Uterus (tissue), 3 donors: ENCODE measurements at regions not wholly inside any gene's neighbourhood (a gene's known extent, or its start where the extent isn't known, plus 50 kb on each side); places are given as distances from the start of the nearest gene placed in this dataset.

Experiments used
- DNase-seq, 2 donors: peaks; one replicate each; pipeline ENCODE4 v3.0.0-alpha.2; 2019 to 2020
- H3K27ac ChIP-seq, 2 donors: fragments of 200-600 bp; sonication (generic); 1 replicate in 1 of 2; 2 replicates in 1 of 2; pipeline ENCODE4 v1.5.1; 2016 to 2018
- H3K27me3 ChIP-seq, 2 donors: fragments of 200-600 bp; sonication (generic); one replicate each; pipeline ENCODE4 v1.5.1; 2018 to 2019; ENCODE audit warnings: control low read depth in 1 of 2
- H3K36me3 ChIP-seq, 2 donors: fragments of 200-600 bp; sonication (generic); one replicate each; pipeline ENCODE4 v1.5.1; 2019; ENCODE audit warnings: control low read depth in 1 of 2
- H3K4me1 ChIP-seq, 2 donors: fragments of 200-600 bp; sonication (generic); one replicate each; pipeline ENCODE4 v1.5.1; 2018 to 2019; ENCODE audit warnings: control low read depth in 1 of 2
- H3K4me3 ChIP-seq, 2 donors: fragments of 200-600 bp; sonication (generic); 1 replicate in 1 of 2; 2 replicates in 1 of 2; pipeline ENCODE4 v1.5.1; 2018 to 2019; ENCODE audit warnings: mild to moderate bottlenecking in 1 of 2
- H3K9me3 ChIP-seq, 2 donors: fragments of 200-600 bp; sonication (generic); one replicate each; pipeline ENCODE4 v1.5.1; 2019; ENCODE audit warnings: control low read depth in 1 of 2
- POLR2A ChIP-seq, 2 donors: fragments of 450-650 bp; IDR thresholded peaks; one replicate each; pipeline ENCODE4 v1.6.1; 2016; ENCODE audit warnings: antibody characterized with exemption in 2 of 2, mild to moderate bottlenecking in 1 of 2, moderate library complexity in 1 of 2
- intact Hi-C: fragments of 100-400 bp; cut with DNase I; formaldehyde crosslinking; loops from one replicate; pipeline ENCODE4 v1.15.1; 2023; ENCODE audit warnings: low total_unique reads
- TF ChIP-seq, protein P1 (sequence below), 4 experiments: fragments of 200-600 bp in 2 of 4; fragments of 450-650 bp in 2 of 4; sonication (generic) in 2 of 4; IDR thresholded peaks; one replicate each; pipeline ENCODE4 v1.5.1; 2016 to 2019; ENCODE audit warnings: antibody characterized with exemption in 4 of 4, mild to moderate bottlenecking in 2 of 4, moderate library complexity in 1 of 4
- donor health status: DM: yes; HTN: yes; CAD: no.

DNA sequence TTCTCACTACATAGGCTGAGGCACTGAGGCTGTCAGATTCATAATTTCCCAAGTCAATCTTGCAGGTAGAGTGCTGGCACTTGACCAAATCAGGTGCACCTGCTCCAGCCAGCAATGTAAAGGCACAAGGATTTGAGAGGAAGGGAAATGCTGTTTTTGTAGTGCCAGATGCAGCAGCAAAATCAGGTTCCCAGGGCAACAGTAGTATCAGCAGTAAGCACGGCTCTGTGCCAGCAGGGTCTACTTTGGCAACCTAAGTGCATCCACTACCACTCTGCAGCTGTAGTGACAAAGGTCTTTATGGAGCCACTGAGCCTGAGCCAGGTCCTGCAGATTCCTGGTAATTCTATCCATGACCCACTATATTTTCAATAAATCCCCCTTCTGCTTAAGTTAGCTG, 329.5 kb downstream of the TPBG start:
- intact Hi-C loops = no loop called here
- Histone ChIP-seq H3K9me3 (no peaks in the 10 kb centered on the region), H3K36me3 (no peaks in the 10 kb centered on the region), H3K27ac (no peak overlapping the region), H3K27me3 (no peaks in the 10 kb centered on the region), H3K4me1 (no peaks in the 10 kb centered on the region), H3K4me3 (no peak overlapping the region)
- TF ChIP-seq, protein P1, sequence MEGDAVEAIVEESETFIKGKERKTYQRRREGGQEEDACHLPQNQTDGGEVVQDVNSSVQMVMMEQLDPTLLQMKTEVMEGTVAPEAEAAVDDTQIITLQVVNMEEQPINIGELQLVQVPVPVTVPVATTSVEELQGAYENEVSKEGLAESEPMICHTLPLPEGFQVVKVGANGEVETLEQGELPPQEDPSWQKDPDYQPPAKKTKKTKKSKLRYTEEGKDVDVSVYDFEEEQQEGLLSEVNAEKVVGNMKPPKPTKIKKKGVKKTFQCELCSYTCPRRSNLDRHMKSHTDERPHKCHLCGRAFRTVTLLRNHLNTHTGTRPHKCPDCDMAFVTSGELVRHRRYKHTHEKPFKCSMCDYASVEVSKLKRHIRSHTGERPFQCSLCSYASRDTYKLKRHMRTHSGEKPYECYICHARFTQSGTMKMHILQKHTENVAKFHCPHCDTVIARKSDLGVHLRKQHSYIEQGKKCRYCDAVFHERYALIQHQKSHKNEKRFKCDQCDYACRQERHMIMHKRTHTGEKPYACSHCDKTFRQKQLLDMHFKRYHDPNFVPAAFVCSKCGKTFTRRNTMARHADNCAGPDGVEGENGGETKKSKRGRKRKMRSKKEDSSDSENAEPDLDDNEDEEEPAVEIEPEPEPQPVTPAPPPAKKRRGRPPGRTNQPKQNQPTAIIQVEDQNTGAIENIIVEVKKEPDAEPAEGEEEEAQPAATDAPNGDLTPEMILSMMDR (IDR thresholded peaks at IDR 0.05) = no peak
- TF ChIP-seq POLR2A (IDR thresholded peaks at IDR 0.05) = no peak
- no peak for DNase-seq

DNA sequence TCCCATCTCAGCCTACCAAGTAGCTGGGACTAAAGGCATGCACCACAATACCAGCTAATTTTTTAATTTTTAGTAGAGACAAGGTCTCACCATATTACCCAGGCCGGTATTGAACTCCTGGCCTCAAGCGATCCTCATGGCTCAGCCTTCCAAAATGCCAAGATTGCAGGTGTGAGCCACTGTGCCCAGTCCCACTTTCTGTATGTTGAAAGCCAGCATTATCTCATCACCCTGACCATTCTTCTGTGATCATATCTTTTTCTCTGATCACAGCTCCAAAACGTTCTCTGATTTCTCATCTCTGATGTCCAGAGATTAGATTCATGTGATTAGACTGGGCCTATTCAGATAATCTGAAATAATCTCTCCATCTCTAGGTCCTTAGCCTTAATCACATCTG, 337.7 kb downstream of the TPBG start:
- H3K4me3 ChIP-seq = no peak overlapping the region
- intact Hi-C loops = no loop called here
- no peak for TF ChIP-seq POLR2A (IDR thresholded peaks at IDR 0.05)
- TF ChIP-seq, protein P1 (IDR thresholded peaks at IDR 0.05) = no peak
- no peaks in the 10 kb centered on the region for H3K9me3 ChIP-seq
- H3K27me3 ChIP-seq = no peaks in the 10 kb centered on the region
- no peaks in the 10 kb centered on the region for H3K4me1 ChIP-seq
- H3K27ac ChIP-seq = no peak overlapping the region
- DNase-seq = no peak
- no peaks in the 10 kb centered on the region for H3K36me3 ChIP-seq

DNA sequence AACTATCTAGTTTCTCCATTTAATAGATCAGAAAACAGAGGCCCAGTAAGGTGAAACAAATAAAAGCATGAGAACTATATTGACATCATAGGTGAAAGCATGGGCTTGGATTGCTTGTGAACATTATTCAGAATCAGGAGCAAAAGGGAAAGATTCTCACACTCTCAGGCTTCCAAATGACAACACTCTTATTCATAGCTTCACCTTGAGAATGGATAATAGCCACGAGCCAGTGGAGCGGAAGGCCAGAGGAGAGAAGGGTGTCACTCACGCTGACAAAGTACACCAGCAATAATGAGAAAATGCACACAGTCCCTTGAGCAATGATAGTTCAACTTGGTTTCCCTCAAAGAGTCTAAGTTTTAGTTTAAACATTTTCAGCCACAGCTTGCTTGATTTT, 339.0 kb downstream of the TPBG start:
- H3K4me1 ChIP-seq = no peaks in the 10 kb centered on the region
- TF ChIP-seq POLR2A (IDR thresholded peaks at IDR 0.05) = no peak
- TF ChIP-seq, protein P1 (IDR thresholded peaks at IDR 0.05) = no peak
- intact Hi-C loops = no loop called here
- no peaks in the 10 kb centered on the region for H3K9me3 ChIP-seq
- no peak for DNase-seq
- no peaks in the 10 kb centered on the region for H3K27me3 ChIP-seq
- no peaks in the 10 kb centered on the region for H3K36me3 ChIP-seq
- no peak overlapping the region for H3K27ac ChIP-seq
- no peak overlapping the region for H3K4me3 ChIP-seq

DNA sequence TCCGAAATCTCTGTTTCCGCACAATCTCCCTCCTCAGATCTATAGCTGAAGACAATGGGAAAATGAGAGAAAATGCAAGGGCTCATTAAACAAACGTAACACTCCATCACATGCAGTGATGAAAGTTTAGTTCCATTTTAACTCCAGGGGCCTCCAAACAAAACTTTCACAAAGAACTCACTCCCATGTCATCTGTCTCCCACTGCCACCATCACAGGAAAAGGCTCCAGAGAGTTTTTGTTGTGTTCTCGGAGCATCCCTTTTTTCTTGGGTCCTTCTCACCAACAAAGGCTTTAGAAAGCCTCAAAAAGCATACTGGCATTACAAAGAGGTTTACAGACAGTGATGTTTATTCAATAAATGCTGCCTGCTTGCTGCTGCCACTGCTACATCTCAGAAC, 339.6 kb downstream of the TPBG start:
- H3K4me1 ChIP-seq = no peaks in the 10 kb centered on the region
- H3K27me3 ChIP-seq = no peaks in the 10 kb centered on the region
- intact Hi-C loops = no loop called here
- TF ChIP-seq POLR2A (IDR thresholded peaks at IDR 0.05) = no peak
- TF ChIP-seq, protein P1 (IDR thresholded peaks at IDR 0.05) = no peak
- H3K27ac ChIP-seq = no peak overlapping the region
- no peak overlapping the region for H3K4me3 ChIP-seq
- no peaks in the 10 kb centered on the region for H3K9me3 ChIP-seq
- no peak for DNase-seq
- H3K36me3 ChIP-seq = no peaks in the 10 kb centered on the region

DNA sequence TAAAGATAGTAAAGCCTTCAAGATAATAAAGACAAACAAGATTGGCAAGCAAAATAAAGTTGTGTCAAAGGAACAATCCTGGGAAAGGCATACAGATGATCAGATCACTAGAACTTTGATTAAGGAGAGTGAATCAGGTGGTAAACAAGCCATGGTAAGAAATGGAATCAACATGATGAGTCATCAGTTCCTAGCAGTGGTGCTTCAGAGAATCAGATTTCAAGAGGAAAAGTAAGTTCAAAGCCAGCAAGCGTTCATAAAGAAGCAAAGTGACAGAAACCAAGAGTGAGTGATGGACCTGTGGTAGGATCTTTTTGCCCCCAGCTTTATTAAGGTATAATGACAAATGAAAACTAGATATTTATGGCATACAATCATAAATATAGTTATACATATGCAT, 340.4 kb downstream of the TPBG start:
- H3K27ac ChIP-seq = no peak overlapping the region
- TF ChIP-seq POLR2A (IDR thresholded peaks at IDR 0.05) = no peak
- TF ChIP-seq, protein P1 (IDR thresholded peaks at IDR 0.05) = no peak
- H3K36me3 ChIP-seq = no peaks in the 10 kb centered on the region
- DNase-seq = no peak
- no peaks in the 10 kb centered on the region for H3K9me3 ChIP-seq
- no peak overlapping the region for H3K4me3 ChIP-seq
- H3K4me1 ChIP-seq = no peaks in the 10 kb centered on the region
- intact Hi-C loops = no loop called here
- H3K27me3 ChIP-seq = no peaks in the 10 kb centered on the region
